HEK293 (cell line): ENCODE measurements at regions not wholly inside any gene's neighbourhood (a gene's known extent, or its start where the extent isn't known, plus 50 kb on each side); places are given as distances from the start of the nearest gene placed in this dataset.

Experiments used
- CTCF ChIA-PET: fragments of 350-600 bp; formaldehyde crosslinking; extraction: SDS; loops from one replicate; lab custom pipeline; 2021; ENCODE audit warnings: antibody characterized with exemption; lab: Yijun Ruan, JAX
- POLR2A ChIA-PET: fragments of 300-600 bp; formaldehyde crosslinking; extraction: SDS; loops from one replicate; lab custom pipeline; 2020; ENCODE audit warnings: antibody characterized with exemption, inconsistent platforms; lab: Yijun Ruan, JAX
- H3K27ac ChIP-seq: fragments of 200-500 bp; sonication (Bioruptor generic); 2 replicates; pipeline ENCODE4 v1.5.1; 2014; ENCODE audit warnings: low read depth, low read length, control low read depth, inconsistent platforms; ENCODE audit errors: extremely low read depth
- H3K36me3 ChIP-seq, 2 experiments: fragments of 200-500 bp in 1 of 2; sonication (Bioruptor generic) in 1 of 2; 1 replicate in 1 of 2; 2 replicates in 1 of 2; pipeline ENCODE4 v1.5.1; 2014 to 2017; ENCODE audit warnings: inconsistent platforms in 2 of 2, low read length in 2 of 2; ENCODE audit not compliant: control insufficient read depth in 2 of 2, insufficient read depth in 1 of 2
- H3K4me1 ChIP-seq: fragments of 200-500 bp; sonication (Bioruptor generic); 2 replicates; pipeline ENCODE4 v1.5.1; 2014; ENCODE audit warnings: mild to moderate bottlenecking, low read length, inconsistent platforms; ENCODE audit not compliant: control insufficient read depth, insufficient read depth
- H3K4me3 ChIP-seq: 2 replicates; pipeline ENCODE4 v1.5.1; 2011; ENCODE audit warnings: low read depth, mild to moderate bottlenecking, control low read depth, low read length, moderate library complexity
- H3K9me3 ChIP-seq: fragments of 200-500 bp; sonication (Bioruptor generic); 2 replicates; pipeline ENCODE4 v1.5.1; 2014; ENCODE audit warnings: low read depth, low read length, inconsistent platforms; ENCODE audit not compliant: control insufficient read depth, insufficient read depth
- FEZF1 ChIP-seq: fragments of 450-650 bp; formaldehyde crosslinking; IDR thresholded peaks from 2 replicates; pipeline ENCODE4 v1.5.1; 2016; ENCODE audit warnings: missing biosample characterization, missing genetic modification characterization
- GLI4 ChIP-seq: fragments of 450-650 bp; formaldehyde crosslinking; IDR thresholded peaks from 2 replicates; pipeline ENCODE4 v1.5.1; 2016; ENCODE audit warnings: missing biosample characterization, missing genetic modification characterization
- HOXC10 ChIP-seq: sonication (generic); formaldehyde crosslinking; IDR thresholded peaks from 2 replicates; pipeline ENCODE4 v1.8.1; 2023; ENCODE audit warnings: mild to moderate bottlenecking, missing genetic modification reagents
- KLF7 ChIP-seq: fragments of 450-650 bp; formaldehyde crosslinking; IDR thresholded peaks from 2 replicates; pipeline ENCODE4 v1.5.1; 2016; ENCODE audit warnings: missing biosample characterization, missing genetic modification characterization, borderline replicate concordance
- KLF8 ChIP-seq: fragments of 450-650 bp; formaldehyde crosslinking; IDR thresholded peaks from 2 replicates; pipeline ENCODE4 v1.5.1; 2016; ENCODE audit warnings: missing biosample characterization, missing genetic modification characterization
- KLF9 ChIP-seq: fragments of 450-650 bp; formaldehyde crosslinking; IDR thresholded peaks from 2 replicates; pipeline ENCODE4 v1.5.1; 2016; ENCODE audit warnings: missing biosample characterization, missing genetic modification characterization, low read depth
- MEIS1 ChIP-seq: sonication (generic); formaldehyde crosslinking; IDR thresholded peaks from 2 replicates; pipeline ENCODE4 v1.8.1; 2022; ENCODE audit warnings: missing genetic modification reagents, mild to moderate bottlenecking, borderline replicate concordance
- TCF7L2 ChIP-seq: IDR thresholded peaks from 2 replicates; pipeline ENCODE4 v1.6.1; 2011; ENCODE audit warnings: low read depth, mild to moderate bottlenecking, inconsistent platforms, low read length, moderate library complexity, borderline replicate concordance
- ZBTB20 ChIP-seq: fragments of 450-650 bp; formaldehyde crosslinking; IDR thresholded peaks from 2 replicates; pipeline ENCODE4 v1.5.1; 2016; ENCODE audit warnings: missing biosample characterization, missing genetic modification characterization
- ZEB2 ChIP-seq: fragments of 450-650 bp; formaldehyde crosslinking; IDR thresholded peaks from 2 replicates; pipeline ENCODE4 v1.5.1; 2016; ENCODE audit warnings: missing biosample characterization, missing genetic modification characterization
- ZNF132 ChIP-seq: fragments of 450-650 bp; formaldehyde crosslinking; IDR thresholded peaks from 2 replicates; pipeline ENCODE4 v1.5.1; 2017; ENCODE audit warnings: missing biosample characterization, missing genetic modification characterization, borderline replicate concordance
- ZNF274 ChIP-seq, 2 experiments: fragments of 200-500 bp in 1 of 2; fragments of 450-650 bp in 1 of 2; sonication (Bioruptor generic) in 1 of 2; formaldehyde crosslinking in 1 of 2; IDR thresholded peaks; 2 replicates each; pipeline versions ENCODE4 v1.5.1 to v1.6.1; 2014 to 2016; ENCODE audit warnings: borderline replicate concordance in 1 of 2, inconsistent platforms in 1 of 2, low read length in 1 of 2, missing biosample characterization in 1 of 2, missing genetic modification characterization in 1 of 2
- ZNF280C ChIP-seq: fragments of 450-650 bp; formaldehyde crosslinking; IDR thresholded peaks from 2 replicates; pipeline ENCODE4 v1.5.1; 2016; ENCODE audit warnings: missing biosample characterization, missing genetic modification characterization
- ZNF335 ChIP-seq: fragments of 450-650 bp; formaldehyde crosslinking; conservative IDR thresholded peaks from 2 replicates; pipeline ENCODE4 v1.5.1; 2016; ENCODE audit warnings: missing biosample characterization, missing genetic modification characterization
- ZNF341 ChIP-seq: fragments of 450-650 bp; formaldehyde crosslinking; IDR thresholded peaks from 2 replicates; pipeline ENCODE4; 2016; ENCODE audit warnings: low read depth, missing biosample characterization, missing genetic modification characterization
- ZNF501 ChIP-seq: fragments of 450-650 bp; formaldehyde crosslinking; IDR thresholded peaks from 2 replicates; pipeline ENCODE4 v1.5.1; 2016; ENCODE audit warnings: missing biosample characterization, missing genetic modification characterization
- ZNF513 ChIP-seq: fragments of 450-650 bp; IDR thresholded peaks from 2 replicates; pipeline ENCODE4 v1.5.1; 2018; ENCODE audit warnings: missing biosample characterization, missing genetic modification characterization
- ZNF549 ChIP-seq: fragments of 450-650 bp; IDR thresholded peaks from 2 replicates; pipeline ENCODE4 v1.5.1; 2018; ENCODE audit warnings: missing biosample characterization, missing genetic modification characterization, mild to moderate bottlenecking, inconsistent platforms, moderate library complexity
- ZNF555 ChIP-seq: fragments of 450-650 bp; formaldehyde crosslinking; conservative IDR thresholded peaks from 2 replicates; pipeline ENCODE4 v1.5.1; 2017; ENCODE audit warnings: missing biosample characterization, mild to moderate bottlenecking, missing genetic modification characterization, inconsistent platforms
- ZNF558 ChIP-seq: fragments of 450-650 bp; formaldehyde crosslinking; IDR thresholded peaks from 2 replicates; pipeline ENCODE4 v1.5.1; 2016; ENCODE audit warnings: missing biosample characterization, missing genetic modification characterization
- ZNF580 ChIP-seq: fragments of 450-650 bp; formaldehyde crosslinking; IDR thresholded peaks from 2 replicates; pipeline ENCODE4 v1.5.1; 2016; ENCODE audit warnings: missing biosample characterization, missing genetic modification characterization
- ZNF624 ChIP-seq: fragments of 450-650 bp; formaldehyde crosslinking; IDR thresholded peaks from 2 replicates; pipeline ENCODE4 v1.5.1; 2017; ENCODE audit warnings: missing biosample characterization, missing genetic modification characterization
- ZNF645 ChIP-seq: fragments of 450-650 bp; formaldehyde crosslinking; IDR thresholded peaks from 2 replicates; pipeline ENCODE4; 2016; ENCODE audit warnings: missing biosample characterization, missing genetic modification characterization
- ZNF768 ChIP-seq: fragments of 450-650 bp; formaldehyde crosslinking; IDR thresholded peaks from 2 replicates; pipeline ENCODE4 v1.5.1; 2018; ENCODE audit warnings: missing biosample characterization, mild to moderate bottlenecking, missing genetic modification characterization
- ZSCAN23 ChIP-seq: fragments of 450-650 bp; formaldehyde crosslinking; IDR thresholded peaks from 2 replicates; pipeline ENCODE4 v1.5.1; 2016; ENCODE audit warnings: missing biosample characterization, missing genetic modification characterization
- TF ChIP-seq, protein P1 (sequence below): fragments of 450-650 bp; formaldehyde crosslinking; IDR thresholded peaks from 2 replicates; pipeline ENCODE4 v1.5.1; 2016; ENCODE audit warnings: missing biosample characterization, missing genetic modification characterization
- TF ChIP-seq, protein P2 (sequence below): fragments of 450-650 bp; formaldehyde crosslinking; IDR thresholded peaks from 2 replicates; pipeline ENCODE4 v1.5.1; 2016; ENCODE audit warnings: missing biosample characterization, missing genetic modification characterization

- TF ChIP-seq ZNF280C (tag by site-specific recombination): no peak
- no peak for TF ChIP-seq KLF8
- TF ChIP-seq FEZF1 (tag by site-specific recombination): no peak
- no peak for TF ChIP-seq GLI4 (tag by site-specific recombination)
- TF ChIP-seq ZNF555 (tag by site-specific recombination): no peak
- TF ChIP-seq ZNF558: no peak
- TF ChIP-seq ZNF645 (tag by site-specific recombination): no peak
- no peak for TF ChIP-seq MEIS1 (CRISPR knock-in tag)
- no peak for TF ChIP-seq ZNF274 (IDR thresholded peaks at IDR 0.05; ENCODE audit: low read length)
- no peak for TF ChIP-seq ZNF274 (tag by site-specific recombination; IDR thresholded peaks at IDR 0.05; ENCODE audit: borderline replicate concordance)
- TF ChIP-seq ZNF513 (tag by site-specific recombination): no peak
- TF ChIP-seq HOXC10 (CRISPR knock-in tag): no peak
- TF ChIP-seq ZNF132 (tag by site-specific recombination): no peak
- TF ChIP-seq ZNF341: no peak
- no peak for TF ChIP-seq ZNF580 (tag by site-specific recombination)
- CTCF ChIA-PET: no interaction called here
- Histone ChIP-seq H3K4me1 (no peaks in the 10 kb centered on the region), H3K27ac (no peak overlapping the region), H3K36me3 (no peaks in the 10 kb centered on the region), H3K9me3 (no peaks in the 10 kb centered on the region), H3K4me3 (no peak overlapping the region)
- POLR2A ChIA-PET: no interaction called here
Measured at GRCh38 chr10:3263747-3264146, 91.2 kb upstream of the PITRM1 start.

DNA sequence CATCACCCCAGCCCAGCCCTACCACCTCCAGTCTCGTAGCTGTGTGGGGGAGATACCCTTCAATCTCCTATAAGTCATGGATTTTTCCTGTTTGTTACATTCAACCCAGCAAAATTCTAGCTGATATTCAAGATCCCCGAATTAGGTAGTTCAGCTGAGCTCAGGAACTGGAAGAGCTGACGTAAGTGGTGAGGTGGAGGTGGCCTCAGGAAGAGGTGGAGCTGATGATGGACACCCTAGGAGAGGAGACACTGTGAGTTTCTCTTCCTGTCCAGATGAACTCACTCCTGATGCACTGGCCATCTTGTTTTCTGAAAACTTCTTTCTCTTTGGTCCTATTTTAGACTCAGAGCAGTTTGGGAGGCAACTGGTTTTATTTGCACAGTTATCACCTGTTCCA, 90.5 kb upstream of the PITRM1 start:
- H3K4me1 ChIP-seq: no peaks in the 10 kb centered on the region
- TF ChIP-seq, protein P1, sequence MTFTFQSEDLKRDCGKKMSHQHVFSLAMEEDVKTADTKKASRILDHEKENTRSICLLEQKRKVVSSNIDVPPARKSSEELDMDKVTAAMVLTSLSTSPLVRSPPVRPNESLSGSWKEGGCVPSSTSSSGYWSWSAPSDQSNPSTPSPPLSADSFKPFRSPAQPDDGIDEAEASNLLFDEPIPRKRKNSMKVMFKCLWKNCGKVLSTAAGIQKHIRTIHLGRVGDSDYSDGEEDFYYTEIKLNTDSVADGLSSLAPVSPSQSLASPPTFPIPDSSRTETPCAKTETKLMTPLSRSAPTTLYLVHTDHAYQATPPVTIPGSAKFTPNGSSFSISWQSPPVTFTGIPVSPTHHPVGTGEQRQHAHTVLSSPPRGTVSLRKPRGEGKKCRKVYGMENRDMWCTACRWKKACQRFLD: no peak
- TF ChIP-seq FEZF1 (tag by site-specific recombination) (no peak), ZNF768 (no peak), ZBTB20 (no peak), TCF7L2 (no peak), ZSCAN23 (tag by site-specific recombination) (no peak), ZEB2 (tag by site-specific recombination) (no peak), ZNF501 (tag by site-specific recombination) (no peak), ZNF624 (tag by site-specific recombination) (no peak), KLF9 (no peak), ZNF335 (tag by site-specific recombination) (no peak), KLF7 (tag by site-specific recombination) (no peak), ZNF549 (tag by site-specific recombination) (no peak)
- TF ChIP-seq, protein P2, sequence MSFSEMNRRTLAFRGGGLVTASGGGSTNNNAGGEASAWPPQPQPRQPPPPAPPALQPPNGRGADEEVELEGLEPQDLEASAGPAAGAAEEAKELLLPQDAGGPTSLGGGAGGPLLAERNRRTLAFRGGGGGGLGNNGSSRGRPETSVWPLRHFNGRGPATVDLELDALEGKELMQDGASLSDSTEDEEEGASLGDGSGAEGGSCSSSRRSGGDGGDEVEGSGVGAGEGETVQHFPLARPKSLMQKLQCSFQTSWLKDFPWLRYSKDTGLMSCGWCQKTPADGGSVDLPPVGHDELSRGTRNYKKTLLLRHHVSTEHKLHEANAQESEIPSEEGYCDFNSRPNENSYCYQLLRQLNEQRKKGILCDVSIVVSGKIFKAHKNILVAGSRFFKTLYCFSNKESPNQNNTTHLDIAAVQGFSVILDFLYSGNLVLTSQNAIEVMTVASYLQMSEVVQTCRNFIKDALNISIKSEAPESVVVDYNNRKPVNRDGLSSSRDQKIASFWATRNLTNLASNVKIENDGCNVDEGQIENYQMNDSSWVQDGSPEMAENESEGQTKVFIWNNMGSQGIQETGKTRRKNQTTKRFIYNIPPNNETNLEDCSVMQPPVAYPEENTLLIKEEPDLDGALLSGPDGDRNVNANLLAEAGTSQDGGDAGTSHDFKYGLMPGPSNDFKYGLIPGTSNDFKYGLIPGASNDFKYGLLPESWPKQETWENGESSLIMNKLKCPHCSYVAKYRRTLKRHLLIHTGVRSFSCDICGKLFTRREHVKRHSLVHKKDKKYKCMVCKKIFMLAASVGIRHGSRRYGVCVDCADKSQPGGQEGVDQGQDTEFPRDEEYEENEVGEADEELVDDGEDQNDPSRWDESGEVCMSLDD: no peak

More for the DNA sequence above, 90.5 kb upstream of the PITRM1 start:
- H3K36me3 ChIP-seq: no peaks in the 10 kb centered on the region
- no peak overlapping the region for H3K4me3 ChIP-seq
- H3K9me3 ChIP-seq: no peaks in the 10 kb centered on the region
- no peak overlapping the region for H3K27ac ChIP-seq
- ChIA-PET POLR2A (no interaction called here), CTCF (no interaction called here)
